ENCODE measurements at regions not wholly inside any gene's neighbourhood (a gene's known extent, or its start where the extent isn't known, plus 50 kb on each side); places are given as distances from the start of the nearest gene placed in this dataset.
A peak's percentile ranks its signal among the peaks of the same experiment; 100 is the strongest.

DNA sequence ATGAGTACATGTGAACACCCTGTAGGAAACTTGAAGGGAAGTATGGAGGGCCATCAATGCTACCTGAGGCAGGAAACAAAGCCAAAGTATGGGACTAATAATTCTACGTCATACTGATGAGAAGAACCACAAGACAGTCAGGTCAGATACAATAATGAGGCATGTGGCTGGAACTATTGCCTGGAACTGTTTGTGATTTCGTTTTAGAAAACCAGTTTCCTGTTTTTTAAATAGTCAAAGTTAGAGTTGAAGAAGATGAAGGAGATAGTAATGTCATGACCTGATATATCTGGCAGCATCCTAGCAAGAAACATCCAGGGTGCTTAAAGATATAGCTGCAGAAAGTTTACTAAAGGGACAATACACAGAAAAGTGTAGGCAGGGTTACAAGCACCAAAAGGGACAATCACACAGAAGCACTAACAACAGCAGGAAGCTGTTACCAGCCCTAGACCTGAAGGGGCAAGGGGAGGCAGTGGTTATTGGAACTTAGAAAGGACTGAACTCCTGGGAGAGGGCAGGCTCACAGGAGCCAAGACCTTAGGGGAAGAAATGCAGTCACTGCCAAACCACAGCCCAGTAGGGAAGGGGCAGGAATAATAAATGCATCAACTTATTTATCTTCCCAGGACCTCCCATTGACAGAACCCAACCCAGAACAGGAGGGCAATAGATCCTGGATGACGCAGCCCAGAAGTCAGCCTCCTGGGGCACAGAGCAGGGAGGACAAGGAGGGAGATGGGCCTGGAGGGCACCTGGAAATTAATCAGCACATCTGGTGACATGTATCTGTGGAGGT lies 302.1 kb upstream of the STT3B start:
- POLR2A ChIA-PET = interaction anchor here (0.6 to 1.8 kb wide), 2 partner anchors 23 to 302 kb away, joined by 3 to 6 read pairs; partner anchors contain the start of gene STT3B
- Mint-ChIP-seq H3K9me3 (peaks cover 3% of the 10 kb centered on the region), H3K27ac (peak overlapping the region; percentile 79), H3K27me3 (no peaks in the 10 kb centered on the region), H3K36me3 (peaks cover 5% of the 10 kb centered on the region), H3K4me1 (peaks cover 66% of the 10 kb centered on the region), H3K4me3 (peak overlapping the region; percentile 32)
- ATAC-seq (ENCODE audit: low read depth) (peak; percentile 38), DNase-seq (no peak)

DNA sequence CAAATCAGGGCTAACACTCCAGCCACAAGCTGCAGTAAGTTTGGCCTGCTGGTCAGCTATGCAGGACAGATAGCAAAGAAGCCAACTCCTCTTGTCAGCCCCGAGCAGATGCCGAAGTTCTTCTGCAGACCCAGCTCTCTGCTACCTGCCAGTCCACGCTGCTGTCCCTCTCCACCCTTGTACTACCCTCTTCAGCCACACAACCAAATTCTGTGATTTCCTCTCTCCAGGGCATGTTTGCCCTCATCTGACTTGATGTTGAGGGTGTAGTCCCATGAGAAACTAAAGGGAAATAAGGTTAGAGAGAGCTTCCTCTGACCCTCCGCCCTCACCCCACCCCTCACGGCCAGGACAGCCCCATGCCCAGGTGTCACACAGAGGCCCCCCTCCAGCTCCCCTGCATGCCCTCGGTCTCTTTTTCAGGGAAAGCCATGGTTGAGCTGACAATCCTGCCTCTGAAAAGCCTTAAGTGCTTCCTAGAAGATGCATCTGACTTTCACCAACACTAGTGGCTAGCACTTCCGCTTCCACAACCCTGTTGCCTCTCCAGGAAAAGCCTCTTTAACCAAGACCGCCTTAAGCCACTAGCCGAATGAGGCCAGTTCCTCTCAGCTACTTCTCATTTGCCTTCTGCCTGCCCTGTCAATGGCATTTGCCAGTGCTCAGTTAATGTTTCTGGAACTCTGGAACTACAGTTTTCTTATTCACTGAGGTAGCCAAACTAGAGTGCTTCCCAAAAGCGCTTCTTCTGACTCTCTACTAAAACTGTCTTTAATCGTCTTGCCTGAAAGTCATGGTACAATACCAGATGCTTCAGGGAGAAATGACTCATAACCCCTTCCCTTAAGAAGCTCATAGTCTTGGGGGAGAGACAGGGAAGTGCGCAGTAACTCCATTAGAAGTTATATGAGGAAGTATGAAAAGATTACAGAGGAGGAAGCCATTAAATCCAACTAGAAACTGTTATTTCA lies 300.4 kb upstream of the STT3B start:
- H3K4me1 Mint-ChIP-seq = peaks cover 50% of the 10 kb centered on the region
- no peaks in the 10 kb centered on the region for H3K27me3 Mint-ChIP-seq
- peak overlapping the region; percentile 74 for H3K27ac Mint-ChIP-seq
- DNase-seq (no peak), ATAC-seq (ENCODE audit: low read depth) (no peak)
- no peak overlapping the region for H3K4me3 Mint-ChIP-seq
- POLR2A ChIA-PET = interaction anchor here (1.4 kb wide), 1 partner anchor 300 kb away, joined by 6 read pairs; the partner anchor contains the start of gene STT3B
- H3K9me3 Mint-ChIP-seq = peaks cover 3% of the 10 kb centered on the region
- H3K36me3 Mint-ChIP-seq = peaks cover 7% of the 10 kb centered on the region

DNA sequence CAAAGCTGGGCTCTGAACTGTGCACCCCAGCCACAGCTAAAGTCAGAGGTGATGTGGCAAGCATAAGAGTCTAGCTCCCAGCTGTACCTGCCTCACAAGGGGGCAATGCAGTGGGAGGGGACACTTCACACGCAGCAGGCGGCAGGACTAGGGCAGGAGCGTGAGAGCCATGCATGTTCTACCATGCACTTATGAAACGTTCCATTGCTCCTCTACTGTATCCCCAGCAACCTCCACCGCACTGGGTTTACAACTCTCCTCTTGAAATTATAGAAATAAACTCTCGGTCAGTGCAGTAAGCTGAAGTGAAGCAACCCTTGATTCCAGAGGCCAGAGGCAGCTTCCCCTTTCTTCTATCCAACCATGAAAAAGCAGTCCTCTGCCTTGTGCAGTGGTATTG lies 298.6 kb upstream of the STT3B start:
- ATAC-seq (ENCODE audit: low read depth) = no peak
- peaks cover 46% of the 10 kb centered on the region for H3K4me1 Mint-ChIP-seq
- POLR2A ChIA-PET = no interaction called here
- H3K36me3 Mint-ChIP-seq = peaks cover 4% of the 10 kb centered on the region
- H3K4me3 Mint-ChIP-seq = no peak overlapping the region
- DNase-seq = no peak
- H3K27ac Mint-ChIP-seq = no peak overlapping the region
- H3K27me3 Mint-ChIP-seq = peaks cover 2% of the 10 kb centered on the region
- peaks cover 2% of the 10 kb centered on the region for H3K9me3 Mint-ChIP-seq

DNA sequence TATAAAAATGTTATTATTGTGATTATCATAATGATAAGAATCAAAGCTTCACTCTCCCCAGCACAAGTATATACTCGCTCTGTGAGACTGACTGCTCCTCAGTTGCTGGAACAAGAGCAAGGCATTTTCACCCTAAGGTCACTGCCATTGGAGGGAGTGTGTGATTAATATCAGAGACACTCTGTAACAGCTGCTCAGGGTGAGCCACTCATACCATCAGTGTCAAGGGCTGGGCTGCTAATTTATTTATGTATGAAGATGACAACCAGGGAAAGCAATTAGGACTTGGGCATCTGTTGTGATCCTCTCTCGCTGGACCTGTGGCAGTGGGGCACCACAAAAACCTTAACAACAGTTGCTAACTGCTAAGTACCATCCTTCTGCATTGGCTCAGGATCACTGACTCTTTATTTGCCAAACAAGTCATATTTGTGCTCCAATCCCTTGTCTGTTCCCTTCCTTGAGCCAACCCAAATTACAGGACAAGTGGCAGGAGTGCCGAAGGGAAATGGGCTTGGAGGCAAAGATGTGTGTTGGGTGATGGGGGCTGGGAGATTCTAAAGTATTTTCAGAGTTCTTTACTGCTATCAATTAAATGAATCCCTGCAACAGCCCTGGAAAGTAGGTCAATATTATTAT lies 297.5 kb upstream of the STT3B start:
- Mint-ChIP-seq H3K4me1 (peaks cover 39% of the 10 kb centered on the region), H3K27me3 (peaks cover 2% of the 10 kb centered on the region), H3K36me3 (peaks cover 4% of the 10 kb centered on the region), H3K4me3 (no peak overlapping the region), H3K27ac (no peak overlapping the region), H3K9me3 (peaks cover 2% of the 10 kb centered on the region)
- no peak for ATAC-seq (ENCODE audit: low read depth)
- POLR2A ChIA-PET = interaction anchor here (0.5 kb wide), 1 partner anchor 292 kb away, joined by 3 read pairs; no protein-coding TSS in a partner anchor
- no peak for DNase-seq

DNA sequence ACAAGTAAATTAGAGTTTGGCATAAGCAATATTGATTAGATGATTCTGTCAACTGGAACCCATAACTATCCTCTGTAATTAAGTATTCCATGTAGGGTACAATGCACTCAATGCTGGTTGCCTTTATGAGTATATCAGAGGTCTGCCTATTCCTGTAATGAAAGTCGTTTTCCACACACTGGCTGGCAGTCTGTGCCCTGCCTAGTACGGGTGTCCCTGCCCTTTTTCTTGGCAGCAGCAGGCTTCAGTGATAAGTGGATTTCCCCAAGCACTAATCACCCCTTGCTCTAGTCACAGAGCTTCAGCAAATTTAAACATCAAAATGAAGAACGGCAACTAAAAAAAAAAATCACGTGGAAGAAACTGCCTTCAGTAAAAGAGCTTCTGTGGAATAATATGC lies 294.8 kb upstream of the STT3B start:
- POLR2A ChIA-PET = no interaction called here
- Mint-ChIP-seq H3K36me3 (peaks cover 4% of the 10 kb centered on the region), H3K4me3 (no peak overlapping the region), H3K27ac (no peak overlapping the region), H3K9me3 (peaks cover 2% of the 10 kb centered on the region), H3K4me1 (peaks cover 17% of the 10 kb centered on the region), H3K27me3 (peaks cover 2% of the 10 kb centered on the region)
- ATAC-seq (ENCODE audit: low read depth) = no peak
- no peak for DNase-seq

DNA sequence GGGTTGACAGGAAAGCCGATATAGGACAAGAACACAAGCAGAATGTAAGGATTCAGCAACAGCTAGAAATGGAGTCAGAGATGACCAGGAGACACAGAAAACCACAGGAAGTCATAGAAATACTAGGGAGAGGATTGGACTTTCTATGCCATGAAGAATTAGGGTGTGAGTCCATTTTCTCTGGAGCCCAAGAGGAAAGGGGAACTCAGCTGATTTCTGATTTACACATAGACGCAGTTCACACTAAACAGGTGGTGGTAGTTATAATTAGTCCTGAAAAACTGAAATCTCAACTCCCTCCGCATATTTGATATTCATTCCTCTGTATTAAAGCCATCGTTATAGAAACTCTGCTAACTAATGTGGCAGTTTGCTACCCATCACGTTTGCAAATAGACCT lies 292.7 kb upstream of the STT3B start:
- ATAC-seq (ENCODE audit: low read depth) = no peak
- POLR2A ChIA-PET = no interaction called here
- H3K4me1 Mint-ChIP-seq = peaks cover 3% of the 10 kb centered on the region
- peaks cover 6% of the 10 kb centered on the region for H3K9me3 Mint-ChIP-seq
- H3K27me3 Mint-ChIP-seq = peaks cover 2% of the 10 kb centered on the region
- no peak for DNase-seq
- no peak overlapping the region for H3K27ac Mint-ChIP-seq
- H3K36me3 Mint-ChIP-seq = peaks cover 4% of the 10 kb centered on the region
- H3K4me3 Mint-ChIP-seq = no peak overlapping the region

DNA sequence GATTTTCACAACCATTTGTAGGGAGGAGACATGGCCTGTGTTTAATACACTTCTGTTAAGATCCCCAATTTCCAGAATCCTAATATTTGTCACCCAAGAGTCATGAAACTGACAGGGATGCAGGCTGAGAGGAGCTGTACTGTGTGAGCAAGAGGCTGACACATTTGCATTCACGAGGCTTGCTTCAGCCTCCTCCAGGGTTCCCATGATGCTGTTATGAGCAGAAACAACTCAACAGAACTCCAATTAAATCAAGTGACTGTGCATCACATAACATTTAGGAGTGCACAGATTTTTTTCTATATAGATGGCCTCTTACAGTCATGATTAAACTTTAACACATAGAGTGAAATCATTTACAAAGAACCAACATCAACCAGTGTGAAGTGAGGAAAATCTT lies 292.3 kb upstream of the STT3B start:
- H3K4me3 Mint-ChIP-seq = no peak overlapping the region
- H3K27me3 Mint-ChIP-seq = peaks cover 2% of the 10 kb centered on the region
- H3K9me3 Mint-ChIP-seq = peaks cover 7% of the 10 kb centered on the region
- peaks cover 4% of the 10 kb centered on the region for H3K36me3 Mint-ChIP-seq
- peaks cover 3% of the 10 kb centered on the region for H3K4me1 Mint-ChIP-seq
- DNase-seq (no peak), ATAC-seq (ENCODE audit: low read depth) (no peak)
- no peak overlapping the region for H3K27ac Mint-ChIP-seq
- POLR2A ChIA-PET = interaction anchor here (0.7 kb wide), 1 partner anchor 14 kb away, joined by 4 read pairs; no protein-coding TSS in a partner anchor

DNA sequence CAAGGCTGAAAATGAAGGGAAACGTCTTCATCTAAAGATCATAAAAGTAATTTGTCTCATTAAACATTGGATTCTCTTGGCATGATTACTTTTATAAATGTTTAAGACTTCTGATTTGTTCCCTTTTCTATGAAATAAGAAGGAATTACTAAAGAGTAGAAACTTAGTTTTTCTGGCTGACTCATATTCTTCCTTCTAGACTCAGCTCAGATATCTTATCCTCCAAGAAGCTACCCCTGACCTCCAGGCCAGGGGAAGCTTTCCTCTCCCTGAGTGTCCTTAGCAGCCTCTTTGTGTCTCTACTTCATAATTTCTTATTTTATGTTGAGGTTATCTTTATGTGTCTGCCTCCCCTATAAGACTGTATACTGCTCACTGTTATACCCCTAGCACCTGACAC lies 291.9 kb upstream of the STT3B start:
- no peak overlapping the region for H3K4me3 Mint-ChIP-seq
- peaks cover 2% of the 10 kb centered on the region for H3K27me3 Mint-ChIP-seq
- DNase-seq (no peak), ATAC-seq (ENCODE audit: low read depth) (no peak)
- POLR2A ChIA-PET = interaction anchor here (0.7 kb wide), 1 partner anchor 14 kb away, joined by 4 read pairs; no protein-coding TSS in a partner anchor
- no peak overlapping the region for H3K27ac Mint-ChIP-seq
- H3K4me1 Mint-ChIP-seq = peaks cover 3% of the 10 kb centered on the region
- peaks cover 7% of the 10 kb centered on the region for H3K9me3 Mint-ChIP-seq
- peaks cover 4% of the 10 kb centered on the region for H3K36me3 Mint-ChIP-seq

DNA sequence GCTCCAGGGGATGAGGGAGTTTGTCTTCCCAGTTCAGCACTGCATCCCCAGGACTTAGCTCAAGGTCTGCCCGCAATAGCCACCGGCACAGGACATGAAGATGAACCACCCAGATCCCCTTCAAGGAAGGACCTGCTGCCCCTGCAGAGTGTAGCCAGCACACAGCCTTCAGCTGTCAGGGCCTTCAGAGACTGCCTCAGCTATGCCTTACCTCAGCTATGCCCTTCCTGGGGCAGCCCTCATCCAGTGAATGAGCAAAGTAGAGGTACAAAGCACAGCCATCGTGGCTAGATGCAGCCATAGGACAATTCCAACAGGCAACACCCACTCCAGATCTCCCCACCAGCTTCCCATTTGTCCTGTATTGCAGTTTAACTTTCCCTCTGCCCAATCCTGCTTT lies 291.2 kb upstream of the STT3B start:
- H3K9me3 Mint-ChIP-seq = peaks cover 7% of the 10 kb centered on the region
- peaks cover 3% of the 10 kb centered on the region for H3K4me1 Mint-ChIP-seq
- H3K27ac Mint-ChIP-seq = no peak overlapping the region
- DNase-seq = no peak
- peaks cover 5% of the 10 kb centered on the region for H3K36me3 Mint-ChIP-seq
- ATAC-seq (ENCODE audit: low read depth) = no peak
- POLR2A ChIA-PET = interaction anchor here (1.0 kb wide), 1 partner anchor 10 kb away, joined by 3 read pairs; no protein-coding TSS in a partner anchor
- H3K27me3 Mint-ChIP-seq = peaks cover 2% of the 10 kb centered on the region
- H3K4me3 Mint-ChIP-seq = no peak overlapping the region

DNA sequence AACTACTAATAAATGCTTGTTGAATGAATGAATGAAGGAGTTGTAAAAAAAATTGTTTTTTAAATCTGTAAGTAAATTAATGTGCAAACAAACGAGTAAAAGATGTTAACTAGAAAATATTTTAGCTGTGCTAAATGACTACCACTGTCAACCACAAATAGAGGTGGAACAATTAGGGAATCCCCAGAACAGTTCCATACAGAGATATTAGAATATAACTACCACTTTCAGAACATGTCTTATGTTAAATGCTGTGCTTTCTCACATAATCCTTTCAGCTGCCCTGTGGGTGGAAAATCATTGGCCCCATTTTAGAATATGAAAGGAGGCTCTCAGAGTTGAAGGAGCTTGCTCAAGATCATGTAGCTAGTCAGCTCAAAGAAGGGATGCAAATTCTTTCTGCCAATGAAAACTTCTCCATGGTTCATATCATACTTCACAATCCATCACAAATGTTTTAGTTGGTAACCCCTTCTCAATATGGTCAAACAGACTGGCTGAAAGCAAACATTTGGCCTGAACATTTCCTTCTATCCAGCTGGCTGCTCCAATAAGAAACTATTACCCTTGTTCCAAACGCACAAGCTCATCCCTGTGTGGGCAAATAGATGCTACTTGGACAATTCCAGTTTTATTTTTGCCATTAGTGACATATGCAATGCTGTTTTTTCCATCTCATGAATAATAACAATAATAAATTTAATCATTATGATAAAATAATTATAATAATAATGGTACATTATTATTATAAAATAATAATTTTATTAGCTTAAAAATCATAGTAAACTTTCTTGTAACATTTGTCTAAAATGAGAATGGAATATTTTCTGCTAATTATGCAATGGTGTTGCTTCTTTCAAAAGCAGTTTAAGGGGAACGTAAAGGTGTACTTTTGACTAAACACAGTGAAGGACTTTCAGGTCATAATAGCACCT lies 290.4 kb upstream of the STT3B start:
- H3K4me3 Mint-ChIP-seq = no peak overlapping the region

DNA sequence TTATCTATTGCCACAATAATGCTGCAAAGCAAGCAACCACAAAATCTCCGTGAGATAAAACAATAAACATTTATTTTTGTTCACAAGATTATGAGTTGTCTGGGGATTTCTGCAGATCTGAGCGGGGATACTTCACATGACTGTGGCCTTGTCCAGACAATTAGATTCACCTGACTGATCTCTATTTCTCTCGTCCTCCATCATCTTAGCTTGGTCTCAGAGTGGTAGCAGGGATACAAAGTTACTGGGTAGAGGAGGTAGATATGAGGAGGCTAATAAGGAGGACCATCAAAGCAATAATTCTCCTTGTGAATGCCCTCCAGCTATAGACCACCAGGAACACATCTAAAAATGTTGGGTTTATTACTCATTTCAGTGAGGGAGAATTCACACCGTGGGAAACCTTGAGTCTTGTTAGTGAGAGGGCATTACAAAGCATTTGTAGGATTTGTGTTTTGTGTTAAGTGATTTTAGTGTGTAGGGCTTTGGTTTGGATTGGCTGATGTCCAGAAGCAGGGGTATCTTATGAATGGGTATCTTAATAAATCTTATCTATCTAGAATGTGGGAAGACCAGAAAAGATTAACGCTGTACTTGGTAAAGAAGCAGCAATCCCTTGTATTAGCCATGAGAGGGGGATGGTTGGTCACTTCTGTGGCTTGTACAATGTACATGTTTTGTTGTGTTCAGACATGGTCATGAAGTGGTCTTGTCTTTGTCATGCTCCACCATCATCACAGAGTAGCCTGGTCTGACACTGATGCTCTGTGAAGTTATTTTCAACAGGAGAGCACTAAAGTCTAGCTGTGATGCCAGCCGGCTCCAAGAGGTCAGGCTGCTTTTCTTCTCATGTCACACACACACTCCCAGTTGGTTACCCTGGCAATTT lies 287.6 kb upstream of the STT3B start:
- DNase-seq = no peak
- Mint-ChIP-seq H3K4me1 (peaks cover 15% of the 10 kb centered on the region), H3K27ac (no peak overlapping the region), H3K36me3 (peaks cover 1% of the 10 kb centered on the region), H3K9me3 (peaks cover 5% of the 10 kb centered on the region), H3K27me3 (no peaks in the 10 kb centered on the region), H3K4me3 (no peak overlapping the region)
- POLR2A ChIA-PET = interaction anchor here (0.6 kb wide), 1 partner anchor 32 kb away, joined by 7 read pairs; no protein-coding TSS in a partner anchor
- ATAC-seq (ENCODE audit: low read depth) = no peak

More for the DNA sequence above, 290.4 kb upstream of the STT3B start:
- POLR2A ChIA-PET = interaction anchor here (1.0 kb wide), 1 partner anchor 9 kb away, joined by 3 read pairs; no protein-coding TSS in a partner anchor
- Mint-ChIP-seq H3K27me3 (peaks cover 2% of the 10 kb centered on the region), H3K36me3 (peaks cover 3% of the 10 kb centered on the region), H3K9me3 (peaks cover 7% of the 10 kb centered on the region), H3K27ac (no peak overlapping the region), H3K4me1 (peaks cover 3% of the 10 kb centered on the region)
- ATAC-seq (ENCODE audit: low read depth) (no peak), DNase-seq (no peak)
